Right lobe of liver (tissue), 4 donors: ENCODE measurements at regions not wholly inside any gene's neighbourhood (a gene's known extent, or its start where the extent isn't known, plus 50 kb on each side); places are given as distances from the start of the nearest gene placed in this dataset.

Source experiments
- CTCF ChIP-seq, 4 donors: fragments of 200-600 bp in 3 of 4; fragments of 450-650 bp in 1 of 4; IDR thresholded peaks; one replicate each; pipeline versions ENCODE4 v1.5.1 to v1.8.0; 2016 to 2022; ENCODE audit warnings: antibody characterized with exemption in 4 of 4, mild to moderate bottlenecking in 2 of 4
- POLR2A ChIP-seq: fragments of 450-650 bp; IDR thresholded peaks from one replicate; pipeline ENCODE4 v1.6.1; 2017; ENCODE audit warnings: antibody characterized with exemption, mild to moderate bottlenecking
- donor health status: DM: no; HTN: no; CAD: no.
- donor health status: DM: no; HTN: no; CAD: no.
- donor health status: DM: no; HTN: yes; CAD: no.

DNA sequence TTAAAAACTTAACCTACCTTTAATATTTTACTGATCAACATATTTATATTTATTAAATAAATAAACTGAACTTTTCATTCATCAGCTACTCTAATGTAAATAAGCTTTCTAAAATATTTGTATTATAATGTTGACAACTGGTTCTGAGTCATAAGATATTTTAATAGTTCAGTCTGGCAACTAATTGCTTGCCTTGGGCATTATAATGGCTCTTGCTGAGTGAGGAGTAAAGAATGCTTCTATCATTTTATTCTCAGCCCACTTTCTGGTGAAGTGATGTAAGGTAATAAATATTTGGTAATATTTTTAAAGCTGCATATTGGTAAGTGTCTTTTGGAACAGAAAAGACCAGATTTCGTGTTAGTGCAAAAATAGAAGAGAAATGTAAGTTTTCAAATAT lies 81.5 kb downstream of the DIPK2A start:
- no peak for TF ChIP-seq CTCF (IDR thresholded peaks at IDR 0.05)
- TF ChIP-seq POLR2A = no peak
